ENCODE measurements at regions not wholly inside any gene's neighbourhood (a gene's known extent, or its start where the extent isn't known, plus 50 kb on each side); places are given as distances from the start of the nearest gene placed in this dataset.

GRCh38 chr9:78584589-78584988 lies 287.7 kb downstream of the PSAT1 start:
- no peak for TF ChIP-seq EZH2 (IDR thresholded peaks at IDR 0.05; ENCODE audit: low read length, missing control alignments)
- no peak for TF ChIP-seq CTCF (conservative IDR thresholded peaks at IDR 0.05 in 1 of 2, IDR thresholded peaks at IDR 0.05 in 1 of 2; ENCODE audit: low read depth in 1 of 2, low read length in 2 of 2)
- Histone ChIP-seq H3K36me3 (ENCODE audit: control insufficient read depth, insufficient read depth, low read length) (no peaks in the 10 kb centered on the region), H2AFZ (ENCODE audit: low read length) (no peak overlapping the region), H3K27ac (ENCODE audit: insufficient read depth, low read length) (no peak overlapping the region), H3K4me2 (ENCODE audit: extremely low read depth, insufficient read depth, low read length) (no peak overlapping the region), H3K9ac (ENCODE audit: insufficient read depth, low read length) (no peak overlapping the region), H3K9me3 (ENCODE audit: control insufficient read depth, insufficient read depth, low read depth, low read length) (no peaks in the 10 kb centered on the region), H4K20me1 (ENCODE audit: control insufficient read depth, extremely low read depth, insufficient read depth, low read length) (no peaks in the 10 kb centered on the region), H3K27me3 (ENCODE audit: control insufficient read depth, insufficient read depth, low read length) (no peaks in the 10 kb centered on the region), H3K4me3 (replicated peaks in 1 of 4; ENCODE audit: control extremely low read depth in 1 of 4, insufficient read depth in 1 of 4, low read depth in 3 of 4, low read length in 4 of 4) (no peak overlapping the region), H3K4me1 (ENCODE audit: control insufficient read depth, extremely low read depth, insufficient read depth, low read length) (no peaks in the 10 kb centered on the region), H3K79me2 (ENCODE audit: control insufficient read depth, insufficient read depth, low read length) (no peaks in the 10 kb centered on the region)
- DNase-seq (ENCODE audit: low read depth in 2 of 2), result no peak

- Histone ChIP-seq H3K27me3 (ENCODE audit: control insufficient read depth, insufficient read depth, low read length) (no peaks in the 10 kb centered on the region), H3K4me2 (ENCODE audit: extremely low read depth, insufficient read depth, low read length) (no peak overlapping the region), H3K9ac (ENCODE audit: insufficient read depth, low read length) (no peak overlapping the region), H3K27ac (ENCODE audit: insufficient read depth, low read length) (no peak overlapping the region), H3K36me3 (ENCODE audit: control insufficient read depth, insufficient read depth, low read length) (no peaks in the 10 kb centered on the region), H2AFZ (ENCODE audit: low read length) (no peak overlapping the region), H3K4me1 (ENCODE audit: control insufficient read depth, extremely low read depth, insufficient read depth, low read length) (no peaks in the 10 kb centered on the region), H3K9me3 (ENCODE audit: control insufficient read depth, insufficient read depth, low read depth, low read length) (no peaks in the 10 kb centered on the region), H4K20me1 (ENCODE audit: control insufficient read depth, extremely low read depth, insufficient read depth, low read length) (no peaks in the 10 kb centered on the region), H3K4me3 (replicated peaks in 1 of 4; ENCODE audit: control extremely low read depth in 1 of 4, insufficient read depth in 1 of 4, low read depth in 3 of 4, low read length in 4 of 4) (no peak overlapping the region), H3K79me2 (ENCODE audit: control insufficient read depth, insufficient read depth, low read length) (no peaks in the 10 kb centered on the region)
- no peak for TF ChIP-seq EZH2 (IDR thresholded peaks at IDR 0.05; ENCODE audit: low read length, missing control alignments)
- no peak for DNase-seq (ENCODE audit: low read depth in 2 of 2)
These were observed 289.0 kb downstream of the PSAT1 start for GRCh38 chr9:78585909-78586308.

- Histone ChIP-seq H4K20me1 (ENCODE audit: control insufficient read depth, extremely low read depth, insufficient read depth, low read length) (no peaks in the 10 kb centered on the region), H3K4me3 (replicated peaks in 1 of 4; ENCODE audit: control extremely low read depth in 1 of 4, insufficient read depth in 1 of 4, low read depth in 3 of 4, low read length in 4 of 4) (no peak overlapping the region), H3K79me2 (ENCODE audit: control insufficient read depth, insufficient read depth, low read length) (no peaks in the 10 kb centered on the region), H3K4me1 (ENCODE audit: control insufficient read depth, extremely low read depth, insufficient read depth, low read length) (no peaks in the 10 kb centered on the region), H2AFZ (ENCODE audit: low read length) (no peak overlapping the region), H3K27ac (ENCODE audit: insufficient read depth, low read length) (no peak overlapping the region), H3K9ac (ENCODE audit: insufficient read depth, low read length) (no peak overlapping the region), H3K36me3 (ENCODE audit: control insufficient read depth, insufficient read depth, low read length) (no peaks in the 10 kb centered on the region), H3K4me2 (ENCODE audit: extremely low read depth, insufficient read depth, low read length) (no peak overlapping the region), H3K9me3 (ENCODE audit: control insufficient read depth, insufficient read depth, low read depth, low read length) (no peaks in the 10 kb centered on the region), H3K27me3 (ENCODE audit: control insufficient read depth, insufficient read depth, low read length) (no peaks in the 10 kb centered on the region)
- DNase-seq (ENCODE audit: low read depth in 2 of 2), result peak in 1 of 2 donors; percentile 59
- no peak for TF ChIP-seq CTCF (conservative IDR thresholded peaks at IDR 0.05 in 1 of 2, IDR thresholded peaks at IDR 0.05 in 1 of 2; ENCODE audit: low read depth in 1 of 2, low read length in 2 of 2)
- TF ChIP-seq EZH2 (IDR thresholded peaks at IDR 0.05; ENCODE audit: low read length, missing control alignments), result no peak
These were observed 293.1 kb downstream of the PSAT1 start for GRCh38 chr9:78590068-78590467.
